ENCODE measurements at regions not wholly inside any gene's neighbourhood (a gene's known extent, or its start where the extent isn't known, plus 50 kb on each side); places are given as distances from the start of the nearest gene placed in this dataset.
A peak's percentile ranks its signal among the peaks of the same experiment; 100 is the strongest.

DNA sequence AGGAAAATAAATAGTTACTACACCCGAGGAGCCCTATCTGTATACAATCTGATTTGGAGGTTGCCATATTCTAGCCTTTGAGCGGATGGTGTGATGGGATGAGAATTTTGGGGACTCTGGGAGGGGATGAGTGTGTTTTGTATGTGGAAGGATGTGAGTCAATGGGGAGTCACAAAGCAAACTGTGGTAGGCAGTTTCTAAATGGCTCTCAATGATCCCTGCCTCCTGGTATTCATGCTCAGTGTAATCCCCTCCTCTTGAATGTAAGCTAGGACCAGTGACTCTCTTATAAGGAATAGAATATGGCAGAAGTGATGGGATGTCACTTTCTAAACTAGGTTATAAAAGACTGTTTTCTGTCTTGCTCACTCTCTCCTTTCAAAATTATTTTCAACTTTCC is 205.7 kb upstream of the RIOK2 start:
- dilution Hi-C loops (cut with HindIII; ENCODE audit: low sequenced_read_pairs, unreplicated experiment) = no loop called here
- Histone ChIP-seq H2BK5ac (ENCODE audit: low read depth, low read length, poor library complexity, severe bottlenecking) (no peak overlapping the region), H3K9me3 (ENCODE audit: control insufficient read depth, insufficient read depth, low read length) (no peaks in the 10 kb centered on the region), H3K27ac (ENCODE audit: insufficient read depth, low read length) (no peak overlapping the region), H2BK20ac (ENCODE audit: low read depth, low read length) (no peak overlapping the region), H3K79me1 (ENCODE audit: low read depth in 1 of 2, low read length in 2 of 2) (no peaks in the 10 kb centered on the region), H3K4ac (ENCODE audit: low read depth, low read length) (no peak overlapping the region), H4K5ac (ENCODE audit: low read depth, low read length) (no peak overlapping the region), H3K36me3 (ENCODE audit: control insufficient read depth, insufficient read depth, low read length) (no peaks in the 10 kb centered on the region), H4K91ac (ENCODE audit: insufficient read depth, low read depth, low read length) (no peak overlapping the region), H2BK15ac (ENCODE audit: low read depth, low read length) (no peak overlapping the region), H3K23ac (ENCODE audit: low read depth, low read length) (no peak overlapping the region), H3K18ac (ENCODE audit: low read depth, low read length) (no peak overlapping the region), H3K27me3 (ENCODE audit: control insufficient read depth, insufficient read depth, low read length) (no peaks in the 10 kb centered on the region), H3K14ac (replicated peaks; ENCODE audit: low read depth, low read length) (no peak overlapping the region), H3K9me1 (ENCODE audit: insufficient read depth, low read length) (no peaks in the 10 kb centered on the region), H4K20me1 (ENCODE audit: insufficient read depth, low read length) (no peaks in the 10 kb centered on the region), H3K56ac (ENCODE audit: extremely low read depth, insufficient read depth, low read length) (no peak overlapping the region), H3K4me2 (ENCODE audit: low read depth, low read length) (no peak overlapping the region), H2AK5ac (ENCODE audit: low read depth, low read length) (no peak overlapping the region), H2AK9ac (replicated peaks; ENCODE audit: low read depth, low read length, poor library complexity) (no peak overlapping the region), H3K4me1 (ENCODE audit: control insufficient read depth, insufficient read depth, low read length) (no peaks in the 10 kb centered on the region; the same call in 1 of the 2 replicates), H2BK120ac (ENCODE audit: low read depth, low read length) (no peak overlapping the region), H4K8ac (ENCODE audit: low read depth in 2 of 2, low read length in 2 of 2) (no peak overlapping the region), H3K9ac (ENCODE audit: low read depth, low read length) (no peak overlapping the region), H2AFZ (replicated peaks; ENCODE audit: low read length, poor library complexity) (no peak overlapping the region), H3K4me3 (ENCODE audit: insufficient read depth, low read depth, low read length) (no peak overlapping the region)
- ATAC-seq (ENCODE audit: low read depth) = peak; percentile 46
- intact Hi-C loops (cut with micrococcal nuclease) = no loop called here
- 86% methylated on average over 2 of the region's 2 CpGs; no CpG with 5 or more reads in 1 of the 2 experiments for WGBS, 2 experiments (ENCODE audit: extremely low coverage in 2 of 2, insufficient read length in 1 of 2)
- TF ChIP-seq MAFK (IDR thresholded peaks at IDR 0.05; ENCODE audit: low read depth, low read length) (no peak), RFX5 (IDR thresholded peaks at IDR 0.05; ENCODE audit: low read depth, low read length) (no peak), MAZ (IDR thresholded peaks at IDR 0.05; ENCODE audit: borderline replicate concordance, low read depth, low read length) (no peak), BHLHE40 (IDR thresholded peaks at IDR 0.05; ENCODE audit: low read depth, low read length) (no peak), RAD21 (IDR thresholded peaks at IDR 0.05; ENCODE audit: low read length) (no peak)
- TF ChIP-seq, protein P1, sequence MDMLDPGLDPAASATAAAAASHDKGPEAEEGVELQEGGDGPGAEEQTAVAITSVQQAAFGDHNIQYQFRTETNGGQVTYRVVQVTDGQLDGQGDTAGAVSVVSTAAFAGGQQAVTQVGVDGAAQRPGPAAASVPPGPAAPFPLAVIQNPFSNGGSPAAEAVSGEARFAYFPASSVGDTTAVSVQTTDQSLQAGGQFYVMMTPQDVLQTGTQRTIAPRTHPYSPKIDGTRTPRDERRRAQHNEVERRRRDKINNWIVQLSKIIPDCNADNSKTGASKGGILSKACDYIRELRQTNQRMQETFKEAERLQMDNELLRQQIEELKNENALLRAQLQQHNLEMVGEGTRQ (IDR thresholded peaks at IDR 0.05; ENCODE audit: low read depth, low read length) = no peak
- in situ Hi-C loops (cut with MboI; ENCODE audit: low sequenced_read_pairs) = no loop called here
- no TSS peak for BruUV-seq (replicated peaks)
- ChIA-PET CTCF (no interaction called here), POLR2A (ENCODE audit: unreplicated experiment) (no interaction called here)
- peak; percentile 63 for DNase-seq
